H1 (cell line): ENCODE measurements at regions not wholly inside any gene's neighbourhood (a gene's known extent, or its start where the extent isn't known, plus 50 kb on each side); places are given as distances from the start of the nearest gene placed in this dataset.

Experiments
- CTCF ChIA-PET: fragments of 300-600 bp; sonication (Branson Sonifier 250); formaldehyde crosslinking; loops from one replicate; lab custom pipeline; 2021; ENCODE audit not compliant: partially characterized antibody; lab: Charles Lee
- POLR2A ChIA-PET: fragments of 300-600 bp; sonication (Branson Sonifier 250); formaldehyde crosslinking; loops from one replicate; lab custom pipeline; 2021; ENCODE audit warnings: inconsistent platforms; ENCODE audit not compliant: partially characterized antibody; lab: Charles Lee
- DNase-seq, 2 experiments: peaks; one replicate each; pipeline versions ENCODE4 v3.0.0 to v3.0.0-alpha.2; 2010 to 2022; ENCODE audit warnings: low spot score in 2 of 2, low read depth in 1 of 2, mixed read lengths in 1 of 2
- FAIRE-seq: peaks from 2 replicates; lab custom pipeline; 2011; peaks lifted over from hg19 to GRCh38; lab: Jason Lieb, UNC
- H2AFZ ChIP-seq: 2 replicates; pipeline ENCODE4 v1.8.1; 2012; ENCODE audit warnings: low read length, inconsistent platforms
- H2AK5ac ChIP-seq: 2 replicates; pipeline ENCODE4 v1.6.1; 2013; ENCODE audit warnings: low read depth, low read length
- H2BK120ac ChIP-seq: replicated peaks from 2 replicates; pipeline ENCODE3; 2013; ENCODE audit warnings: low read depth, low read length, inconsistent platforms
- H2BK12ac ChIP-seq: 2 replicates; pipeline ENCODE4 v1.6.1; 2013; ENCODE audit warnings: low read depth, low read length
- H2BK15ac ChIP-seq: 2 replicates; pipeline ENCODE4 v1.6.1; 2013; ENCODE audit warnings: low read length
- H2BK20ac ChIP-seq: 2 replicates; pipeline ENCODE4 v1.6.1; 2013; ENCODE audit warnings: low read length
- H2BK5ac ChIP-seq: 2 replicates; pipeline ENCODE4 v1.6.1; 2013; ENCODE audit warnings: low read depth, low read length
- H3K14ac ChIP-seq: 2 replicates; pipeline ENCODE4 v1.6.1; 2013; ENCODE audit warnings: inconsistent platforms; ENCODE audit not compliant: insufficient read length
- H3K18ac ChIP-seq: 2 replicates; pipeline ENCODE4 v1.6.1; 2013; ENCODE audit warnings: low read length; ENCODE audit errors: extremely low read depth
- H3K23ac ChIP-seq: 2 replicates; pipeline ENCODE4 v1.6.1; 2013; ENCODE audit warnings: inconsistent platforms; ENCODE audit not compliant: insufficient read length
- H3K23me2 ChIP-seq: 2 replicates; pipeline ENCODE4 v1.6.1; 2013; ENCODE audit warnings: low read depth, low read length
- H3K27ac ChIP-seq: 2 replicates; pipeline ENCODE4 v1.6.1; 2011; ENCODE audit warnings: low read depth, low read length, inconsistent platforms
- H3K27me3 ChIP-seq, 4 experiments: replicated peaks in 1 of 4; 1 replicate in 1 of 4; 2 replicates in 3 of 4; pipeline versions ENCODE4 v1.6.1 to v1.8.1; 2011 to 2013; ENCODE audit warnings: low read length in 3 of 4, mild to moderate bottlenecking in 3 of 4, inconsistent platforms in 2 of 4, mixed read lengths in 2 of 4, moderate library complexity in 1 of 4; ENCODE audit not compliant: control insufficient read depth in 3 of 4, insufficient read depth in 3 of 4; ENCODE audit errors: extremely low read depth in 1 of 4
- H3K36me3 ChIP-seq, 4 experiments: 2 replicates each; pipeline versions ENCODE4 v1.6.1 to v1.8.1; 2011 to 2013; ENCODE audit warnings: mild to moderate bottlenecking in 4 of 4, low read length in 3 of 4, moderate library complexity in 2 of 4, control low read depth in 1 of 4, inconsistent platforms in 1 of 4; ENCODE audit not compliant: insufficient read depth in 4 of 4, control insufficient read depth in 2 of 4
- H3K4ac ChIP-seq: replicated peaks from 2 replicates; pipeline ENCODE3; 2013; ENCODE audit warnings: low read length, low read depth, mixed read lengths, inconsistent platforms; ENCODE audit not compliant: insufficient read length
- H3K4me1 ChIP-seq, 4 experiments: replicated peaks in 1 of 4; 1 replicate in 1 of 4; 2 replicates in 3 of 4; pipeline versions ENCODE4 v1.6.1 to v1.8.1; 2011 to 2013; ENCODE audit warnings: low read length in 3 of 4, inconsistent platforms in 2 of 4, mixed read lengths in 1 of 4; ENCODE audit not compliant: insufficient read depth in 4 of 4, control insufficient read depth in 3 of 4
- H3K4me2 ChIP-seq, 2 experiments: 2 replicates each; pipeline versions ENCODE4 v1.6.1 to v1.8.1; 2011 to 2013; ENCODE audit warnings: low read depth in 2 of 2, low read length in 2 of 2, control low read depth in 1 of 2, inconsistent platforms in 1 of 2, mild to moderate bottlenecking in 1 of 2; ENCODE audit not compliant: insufficient read depth in 1 of 2
- H3K4me3 ChIP-seq, 4 experiments: fragments of 200-600, 300-600 bp in 1 of 4; sonication (generic), shearing (Covaris generic), sonication (Bioruptor Twin) in 1 of 4; 2 replicates each; pipeline versions ENCODE4 v1.5.1 to v1.8.1; 2011 to 2016; ENCODE audit warnings: low read length in 4 of 4, low read depth in 3 of 4, control low read depth in 2 of 4, inconsistent platforms in 2 of 4, mild to moderate bottlenecking in 2 of 4, mixed read lengths in 1 of 4, moderate library complexity in 1 of 4; ENCODE audit not compliant: insufficient read depth in 2 of 4; ENCODE audit errors: extremely low read depth in 1 of 4
- H3K56ac ChIP-seq: replicated peaks from 2 replicates; pipeline ENCODE3; 2013; ENCODE audit warnings: low read depth, mild to moderate bottlenecking, mixed read lengths, low read length, inconsistent platforms; ENCODE audit not compliant: insufficient read length
- H3K79me1 ChIP-seq: 2 replicates; pipeline ENCODE4 v1.6.1; 2013; ENCODE audit warnings: low read depth, low read length, control low read depth
- H3K79me2 ChIP-seq, 2 experiments: 2 replicates each; pipeline versions ENCODE4 v1.6.1 to v1.8.1; 2012 to 2013; ENCODE audit warnings: low read length in 2 of 2, mild to moderate bottlenecking in 2 of 2, inconsistent platforms in 1 of 2; ENCODE audit not compliant: insufficient read depth in 2 of 2, control insufficient read depth in 1 of 2
- H3K9ac ChIP-seq, 4 experiments: replicated peaks in 1 of 4; 1 replicate in 1 of 4; 2 replicates in 3 of 4; pipeline versions ENCODE4 v1.6.1 to v1.8.1; 2011 to 2013; ENCODE audit warnings: low read depth in 3 of 4, low read length in 3 of 4, control low read depth in 2 of 4, mild to moderate bottlenecking in 2 of 4, moderate library complexity in 2 of 4, inconsistent platforms in 1 of 4; ENCODE audit errors: extremely low read depth in 1 of 4
- H3K9me3 ChIP-seq, 2 experiments: 2 replicates each; pipeline versions ENCODE4 v1.6.1 to v1.8.1; 2012 to 2013; ENCODE audit warnings: mild to moderate bottlenecking in 2 of 2, moderate library complexity in 2 of 2, control low read depth in 1 of 2, inconsistent platforms in 1 of 2, low read depth in 1 of 2, low read length in 1 of 2, mixed read lengths in 1 of 2; ENCODE audit not compliant: insufficient read depth in 2 of 2
- H4K20me1 ChIP-seq, 2 experiments: replicated peaks in 1 of 2; 2 replicates each; pipeline versions ENCODE3 to v1.8.1; 2011 to 2013; ENCODE audit warnings: inconsistent platforms in 2 of 2, low read length in 2 of 2, mild to moderate bottlenecking in 1 of 2; ENCODE audit not compliant: insufficient read depth in 2 of 2, control insufficient read depth in 1 of 2
- H4K5ac ChIP-seq: 2 replicates; pipeline ENCODE4 v1.6.1; 2013; ENCODE audit warnings: low read length, low read depth, mixed read lengths, inconsistent platforms; ENCODE audit not compliant: insufficient read length
- H4K8ac ChIP-seq: 2 replicates; pipeline ENCODE4 v1.8.0; 2013; ENCODE audit warnings: mild to moderate bottlenecking, moderate library complexity, low read length, inconsistent platforms; ENCODE audit not compliant: insufficient read depth; ENCODE audit errors: extremely low read depth
- H4K91ac ChIP-seq: replicated peaks from 2 replicates; pipeline ENCODE3; 2013; ENCODE audit warnings: low read length, mixed read lengths, inconsistent platforms; ENCODE audit not compliant: insufficient read length
- EP300 ChIP-seq, 2 experiments: IDR thresholded peaks; 1 replicate in 1 of 2; 2 replicates in 1 of 2; pipeline ENCODE4 v1.6.1; 2011 to 2012; ENCODE audit warnings: low read depth in 2 of 2, low read length in 2 of 2, mild to moderate bottlenecking in 2 of 2, borderline replicate concordance in 1 of 2, inconsistent platforms in 1 of 2, moderate library complexity in 1 of 2
- EZH2 ChIP-seq: fragments of 200-600 bp; sonication (generic); IDR thresholded peaks from 2 replicates; pipeline ENCODE4 v1.7.1; 2012; ENCODE audit warnings: low read depth, mild to moderate bottlenecking, moderate library complexity, low read length, inconsistent platforms; ENCODE audit not compliant: severe bottlenecking
- KDM1A ChIP-seq: fragments of 200-600, 300-600 bp; sonication (generic); IDR thresholded peaks from 2 replicates; pipeline ENCODE4 v1.7.1; 2016; ENCODE audit warnings: mild to moderate bottlenecking, low read length, borderline replicate concordance
- POLR2A ChIP-seq, 2 experiments: IDR thresholded peaks; 1 replicate in 1 of 2; 2 replicates in 1 of 2; pipeline ENCODE4 v1.6.1; 2011; ENCODE audit warnings: low read depth in 2 of 2, low read length in 2 of 2, mild to moderate bottlenecking in 2 of 2; ENCODE audit errors: control extremely low read depth in 1 of 2
- WGBS, 2 experiments: shearing (Covaris generic) in 1 of 2; methylation state at CpG; one replicate each; pipeline versions ENCODE4 v1.1.6 to v1.1.7; 2013 to 2015; ENCODE audit warnings: low lambda C conversion rate in 2 of 2, mixed read lengths in 2 of 2, inconsistent platforms in 1 of 2, low coverage in 1 of 2, missing lambda C conversion rate in 1 of 2; ENCODE audit not compliant: insufficient replicate concordance in 2 of 2, insufficient coverage in 1 of 2, insufficient read length in 1 of 2; ENCODE audit errors: extremely low coverage in 1 of 2, missing lambda C conversion rate in 1 of 2; 5-methylcytosine and 5-hydroxymethylcytosine counted together

GRCh38 chr11:91791171-91791468, 433.5 kb upstream of the FAT3 start:
- H3K27ac ChIP-seq, result no peak overlapping the region
- H2BK12ac ChIP-seq, result no peak overlapping the region
- no peak overlapping the region for H3K4ac ChIP-seq
- WGBS, 2 experiments, result 91% methylated on average over 3 of the region's 3 CpGs; no CpG with 5 or more reads in 1 of the 2 experiments
- H3K14ac ChIP-seq, result no peak overlapping the region
- H2BK20ac ChIP-seq, result no peak overlapping the region
- no peak overlapping the region for H3K23ac ChIP-seq
- H3K9me3 ChIP-seq, result no peaks in the 10 kb centered on the region
- no peak overlapping the region for H3K9ac ChIP-seq
- H3K36me3 ChIP-seq, result no peaks in the 10 kb centered on the region
- CTCF ChIA-PET, result no interaction called here
- H4K91ac ChIP-seq, result no peak overlapping the region
- H3K79me2 ChIP-seq, result no peaks in the 10 kb centered on the region
- no peak for DNase-seq
- H4K5ac ChIP-seq, result no peak overlapping the region
- H3K79me1 ChIP-seq, result no peaks in the 10 kb centered on the region
- no peaks in the 10 kb centered on the region for H4K20me1 ChIP-seq
- no peak for TF ChIP-seq KDM1A
- no peak for TF ChIP-seq EZH2
- no peak for TF ChIP-seq POLR2A (IDR thresholded peaks at IDR 0.05; ENCODE audit: control extremely low read depth in 1 of 2, low read depth in 2 of 2, low read length in 2 of 2)
- no peak for TF ChIP-seq EP300 (IDR thresholded peaks at IDR 0.05; ENCODE audit: borderline replicate concordance in 1 of 2, low read depth in 2 of 2, low read length in 2 of 2)
- H4K8ac ChIP-seq, result no peak overlapping the region
- no peak overlapping the region for H2AK5ac ChIP-seq
- H2BK15ac ChIP-seq, result no peak overlapping the region
- H3K56ac ChIP-seq, result no peak overlapping the region
- H3K23me2 ChIP-seq, result no peaks in the 10 kb centered on the region
- no peaks in the 10 kb centered on the region for H3K27me3 ChIP-seq
- H3K4me3 ChIP-seq, result no peak overlapping the region
- POLR2A ChIA-PET, result no interaction called here
- no peak overlapping the region for H2BK120ac ChIP-seq
- H2AFZ ChIP-seq, result no peak overlapping the region
- no peak overlapping the region for H3K18ac ChIP-seq
- no peak for FAIRE-seq
- H2BK5ac ChIP-seq, result no peak overlapping the region
- no peaks in the 10 kb centered on the region for H3K4me1 ChIP-seq
- no peak overlapping the region for H3K4me2 ChIP-seq
